Esophagus muscularis mucosa (tissue), 3 donors: ENCODE measurements at regions not wholly inside any gene's neighbourhood (a gene's known extent, or its start where the extent isn't known, plus 50 kb on each side); places are given as distances from the start of the nearest gene placed in this dataset.
"Not testable (repeated sequence)": the region's sequence is repeated elsewhere in the genome, so short reads cannot be mapped to it uniquely, and the experiment has no call there.

ENCODE experiments used
- CTCF ChIP-seq, 3 experiments: fragments of 200-600 bp in 2 of 3; fragments of 450-650 bp in 1 of 3; sonication (generic) in 2 of 3; IDR thresholded peaks; one replicate each; pipeline ENCODE4 v1.5.1; 2017 to 2019; ENCODE audit warnings: antibody characterized with exemption in 3 of 3, mild to moderate bottlenecking in 2 of 3, moderate library complexity in 1 of 3
- POLR2A ChIP-seq: fragments of 450-650 bp; IDR thresholded peaks from one replicate; pipeline ENCODE4 v1.6.1; 2017; ENCODE audit warnings: antibody characterized with exemption, moderate library complexity, mild to moderate bottlenecking, low read depth
- POLR2AphosphoS5 ChIP-seq, 2 donors: sonication (generic); formaldehyde crosslinking; IDR thresholded peaks; one replicate each; pipeline ENCODE4 v1.6.1; 2017; ENCODE audit warnings: antibody characterized with exemption in 2 of 2

- not testable (repeated sequence) for TF ChIP-seq CTCF (IDR thresholded peaks at IDR 0.05); POLR2AphosphoS5 (IDR thresholded peaks at IDR 0.05); POLR2A
Measured at GRCh38 chr6:141504318-141504717, 628.4 kb upstream of the GJE1 start.
